ENCODE measurements at regions not wholly inside any gene's neighbourhood (a gene's known extent, or its start where the extent isn't known, plus 50 kb on each side); places are given as distances from the start of the nearest gene placed in this dataset.

GRCh38 chr2:217307023-217307422, 447.2 kb upstream of the TNP1 start:
- TF ChIP-seq POLR2A (IDR thresholded peaks at IDR 0.05) (no peak), CTCF (IDR thresholded peaks at IDR 0.05) (no peak), POLR2AphosphoS5 (IDR thresholded peaks at IDR 0.05) (no peak), EP300 (IDR thresholded peaks at IDR 0.05) (no peak)
